GM19372 (cell line): ENCODE measurements at regions not wholly inside any gene's neighbourhood (a gene's known extent, or its start where the extent isn't known, plus 50 kb on each side); places are given as distances from the start of the nearest gene placed in this dataset.

ENCODE experiments used
- ATAC-seq: cut with Tn5 transposase; IDR thresholded peaks from one replicate; pipeline ENCODE4 v1.9.1; 2021; ENCODE audit warnings: mild to moderate bottlenecking, low read depth, moderate library complexity; ENCODE audit not compliant: unreplicated experiment

GRCh38 chr1:187409341-187409740 is 580.6 kb downstream of the PLA2G4A start:
- ATAC-seq = no peak

GRCh38 chr1:187411118-187411517 is 582.4 kb downstream of the PLA2G4A start:
- no peak for ATAC-seq

- no peak for ATAC-seq
These were observed 584.8 kb downstream of the PLA2G4A start for GRCh38 chr1:187413405-187414169.

- no peak for ATAC-seq
These were observed 586.3 kb downstream of the PLA2G4A start for GRCh38 chr1:187415065-187415464.

- ATAC-seq = no peak
These were observed 588.8 kb downstream of the PLA2G4A start for GRCh38 chr1:187417520-187417919.

- ATAC-seq = no peak
These were observed 604.8 kb downstream of the PLA2G4A start for GRCh38 chr1:187433598-187433997.

- no peak for ATAC-seq
These were observed 613.9 kb downstream of the PLA2G4A start for GRCh38 chr1:187442603-187443002.

- ATAC-seq = no peak
These were observed 615.2 kb downstream of the PLA2G4A start for GRCh38 chr1:187443939-187444338.

GRCh38 chr1:187445066-187445465 is 616.3 kb downstream of the PLA2G4A start:
- no peak for ATAC-seq

- ATAC-seq = no peak
These were observed 622.5 kb downstream of the PLA2G4A start for GRCh38 chr1:187451238-187451637.

- no peak for ATAC-seq
These were observed 625.3 kb downstream of the PLA2G4A start for GRCh38 chr1:187454010-187454409.

GRCh38 chr1:187456446-187456845 is 627.7 kb downstream of the PLA2G4A start:
- ATAC-seq = no peak

- ATAC-seq = no peak
These were observed 631.3 kb downstream of the PLA2G4A start for GRCh38 chr1:187460093-187460492.

GRCh38 chr1:187464320-187464719 is 635.6 kb downstream of the PLA2G4A start:
- ATAC-seq = no peak

- no peak for ATAC-seq
These were observed 636.7 kb downstream of the PLA2G4A start for GRCh38 chr1:187465441-187465840.

- no peak for ATAC-seq
These were observed 641.1 kb downstream of the PLA2G4A start for GRCh38 chr1:187469836-187470235.

- no peak for ATAC-seq
These were observed 642.8 kb downstream of the PLA2G4A start for GRCh38 chr1:187471555-187471954.

GRCh38 chr1:187474336-187474735 is 645.6 kb downstream of the PLA2G4A start:
- ATAC-seq = no peak

- ATAC-seq = no peak
These were observed 647.9 kb downstream of the PLA2G4A start for GRCh38 chr1:187476671-187477070.

GRCh38 chr1:187477103-187477502 is 648.4 kb downstream of the PLA2G4A start:
- ATAC-seq = no peak

GRCh38 chr1:187477535-187477934 is 648.8 kb downstream of the PLA2G4A start:
- ATAC-seq = no peak

- no peak for ATAC-seq
These were observed 652.9 kb downstream of the PLA2G4A start for GRCh38 chr1:187481581-187482148.
